ENCODE measurements at regions not wholly inside any gene's neighbourhood (a gene's known extent, or its start where the extent isn't known, plus 50 kb on each side); places are given as distances from the start of the nearest gene placed in this dataset.
"Not testable (repeated sequence)": the region's sequence is repeated elsewhere in the genome, so short reads cannot be mapped to it uniquely, and the experiment has no call there.

GRCh38 chrX:64853424-64853823 is 122.8 kb downstream of the ZC4H2 start:
- DNase-seq (ENCODE audit: low read depth in 2 of 2): no peak

DNA sequence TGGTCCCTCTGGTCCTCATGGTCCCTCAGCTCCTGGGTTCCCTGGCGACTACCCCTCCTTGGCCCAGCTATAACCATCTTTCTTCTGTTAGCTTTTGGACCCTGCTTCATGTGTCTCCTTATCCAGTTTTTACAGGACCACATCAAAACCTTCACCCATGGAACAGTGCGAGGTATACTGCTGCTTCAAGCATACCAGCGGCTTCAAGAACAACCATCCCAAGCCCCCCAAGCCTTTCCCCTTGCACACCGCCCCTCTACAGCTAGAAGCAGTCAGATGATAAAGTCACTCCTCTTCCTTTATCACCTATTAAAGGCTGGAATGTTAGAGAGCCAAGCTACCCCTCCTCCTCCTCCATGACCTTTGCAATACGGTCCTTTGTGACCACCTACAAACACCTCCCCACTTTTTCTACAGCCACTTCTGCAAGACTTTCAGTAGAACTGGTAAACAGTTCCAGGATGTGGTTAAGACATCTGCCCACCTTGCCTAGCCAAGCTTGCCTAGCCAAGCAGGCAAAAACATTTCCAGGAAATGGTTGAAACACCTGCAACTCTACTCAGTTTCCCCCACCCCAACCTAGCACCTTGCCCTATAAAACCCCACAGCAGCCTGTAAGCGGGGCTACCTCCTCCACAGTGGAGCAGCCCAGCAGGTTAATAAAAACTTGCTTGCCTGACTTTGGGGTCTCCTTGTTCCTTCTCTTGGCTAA is 125.7 kb downstream of the ZC4H2 start:
- peak in 1 of 2 donors; percentile 7 for DNase-seq (ENCODE audit: low read depth in 2 of 2)

GRCh38 chrX:64843224-64843623 is 133.0 kb downstream of the ZC4H2 start:
- DNase-seq (ENCODE audit: low read depth in 2 of 2): no peak

DNA sequence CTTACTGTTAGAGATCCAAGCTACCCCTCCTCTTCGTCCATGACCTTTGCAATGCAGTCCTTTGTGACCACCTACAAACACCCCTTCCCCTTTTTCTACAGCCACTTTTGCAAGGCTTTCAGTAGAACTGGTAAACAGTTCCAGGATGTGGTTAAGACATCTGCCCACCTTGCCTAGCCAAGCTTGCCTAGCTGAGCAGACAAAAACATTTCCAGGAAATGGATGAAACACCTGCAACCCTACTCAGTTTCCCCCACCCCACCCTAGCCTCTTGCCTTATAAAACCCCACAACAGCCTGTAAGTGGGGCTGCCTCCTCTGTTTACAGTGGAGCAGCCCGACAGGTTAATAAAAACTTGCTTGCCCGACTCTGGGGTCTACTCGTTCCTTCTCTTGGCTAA is 133.8 kb downstream of the ZC4H2 start:
- DNase-seq (ENCODE audit: low read depth in 2 of 2): no peak

- no peak for DNase-seq (ENCODE audit: low read depth in 2 of 2)
Observed at GRCh38 chrX:64805683-64806082, 170.6 kb downstream of the ZC4H2 start.

DNA sequence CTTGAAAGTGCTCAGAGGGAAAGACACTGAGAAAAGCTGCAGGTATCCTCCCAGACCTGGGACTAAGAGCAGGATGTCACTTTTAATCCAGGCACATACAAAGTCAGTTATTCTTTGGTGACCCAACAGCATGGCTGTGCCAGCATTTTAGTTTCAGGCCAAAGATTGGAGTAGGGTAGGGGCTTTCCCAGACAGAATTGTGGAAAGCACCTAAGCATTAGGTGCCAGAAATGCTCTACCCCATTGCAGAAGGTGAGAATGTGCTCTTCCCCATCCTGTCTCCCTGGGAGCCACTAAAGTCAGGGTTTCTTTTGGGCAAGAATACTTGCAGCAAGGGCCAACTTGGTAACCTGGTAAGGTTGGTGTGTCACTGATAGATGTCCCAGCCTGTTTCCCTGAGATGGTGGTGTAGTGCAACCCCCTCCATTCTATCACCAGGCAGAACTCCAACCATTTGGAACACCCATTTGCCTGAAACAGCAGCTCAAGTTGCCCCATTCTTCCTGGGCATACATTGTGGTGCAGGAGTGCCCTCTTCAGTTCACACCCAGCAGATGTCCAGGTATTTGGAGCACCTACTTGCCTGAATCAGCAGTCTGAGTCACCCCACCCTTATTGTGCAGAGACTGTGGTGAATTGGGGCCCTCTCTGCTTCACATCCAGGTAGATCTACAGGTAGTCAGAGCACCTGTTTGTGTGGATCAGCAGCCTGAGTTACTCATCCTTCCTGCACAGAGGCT is 183.5 kb downstream of the ZC4H2 start:
- peak in 1 of 2 donors; percentile 4 for DNase-seq (ENCODE audit: low read depth in 2 of 2)

GRCh38 chrX:64782923-64783322 is 193.3 kb downstream of the ZC4H2 start:
- no peak for DNase-seq (ENCODE audit: low read depth in 2 of 2)

DNA sequence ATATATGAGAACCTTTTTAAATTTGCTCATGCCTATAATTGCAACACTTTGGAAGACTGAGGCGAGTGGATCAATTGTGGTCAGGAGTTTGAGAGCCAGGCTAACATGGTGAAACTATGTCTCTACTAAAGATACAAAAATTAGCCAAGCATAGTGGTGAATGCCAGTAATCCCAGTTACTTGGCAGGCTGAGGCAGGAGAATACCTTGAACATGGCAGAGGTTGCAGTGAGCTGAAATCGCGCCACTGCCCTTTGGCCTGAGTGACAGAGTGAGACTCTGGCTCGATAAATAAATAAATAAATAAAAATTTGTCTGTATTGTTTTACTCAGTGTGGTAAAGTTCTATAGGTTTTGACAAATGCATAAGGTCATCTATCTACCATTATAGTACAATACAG is 218.2 kb downstream of the ZC4H2 start:
- no peak for DNase-seq (ENCODE audit: low read depth in 2 of 2)

- no peak for DNase-seq (ENCODE audit: low read depth in 2 of 2)
Observed at GRCh38 chrX:64739792-64740378, 236.4 kb downstream of the ZC4H2 start.

GRCh38 chrX:64698317-64698716 is 277.9 kb downstream of the ZC4H2 start:
- no peak for DNase-seq (ENCODE audit: low read depth in 2 of 2)

GRCh38 chrX:64695372-64695771 is 280.9 kb downstream of the ZC4H2 start:
- DNase-seq (ENCODE audit: low read depth in 2 of 2): not testable (repeated sequence)

- no peak for DNase-seq (ENCODE audit: low read depth in 2 of 2)
Observed at GRCh38 chrX:64662876-64663275, 267.6 kb upstream of the MTMR8 start.

DNA sequence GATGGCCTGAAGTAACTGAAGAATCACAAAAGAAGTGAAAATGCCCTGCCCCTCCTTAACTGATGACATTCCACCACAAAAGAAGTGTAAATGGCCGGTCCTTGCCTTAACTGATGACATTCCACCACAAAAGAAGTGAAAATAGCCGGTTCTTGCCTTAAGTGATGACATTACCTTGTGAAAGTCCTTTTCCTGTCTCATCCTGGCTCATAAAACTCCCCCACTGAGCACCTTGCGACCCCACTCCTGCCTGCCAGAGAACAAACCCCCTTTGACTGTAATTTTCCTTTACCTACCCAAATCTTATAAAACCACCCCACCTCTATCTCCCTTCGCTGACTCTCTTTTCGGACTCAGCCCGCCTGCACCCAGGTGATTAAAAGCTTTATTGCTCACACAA is 262.0 kb upstream of the MTMR8 start:
- DNase-seq (ENCODE audit: low read depth in 2 of 2): not testable (repeated sequence)

GRCh38 chrX:64642482-64642881 is 247.2 kb upstream of the MTMR8 start:
- DNase-seq (ENCODE audit: low read depth in 2 of 2): no peak
